ENCODE measurements at regions not wholly inside any gene's neighbourhood (a gene's known extent, or its start where the extent isn't known, plus 50 kb on each side); places are given as distances from the start of the nearest gene placed in this dataset.

- Histone ChIP-seq H3K9me3 (ENCODE audit: low read depth) (no peaks in the 10 kb centered on the region), H3K36me3 (no peaks in the 10 kb centered on the region), H3K27me3 (no peaks in the 10 kb centered on the region), H3K4me3 (no peak overlapping the region), H3K27ac (no peak overlapping the region), H3K4me1 (ENCODE audit: low read depth) (no peaks in the 10 kb centered on the region)
- TF ChIP-seq CTCF (IDR thresholded peaks at IDR 0.05; ENCODE audit: low read depth, low read length), result no peak
- no peak for DNase-seq (ENCODE audit: low read depth in 1 of 2, low spot score in 1 of 2)
These were observed 141.1 kb downstream of the SOCS6 start for GRCh38 chr18:70429847-70430500.

GRCh38 chr18:70428439-70428838 is 139.6 kb downstream of the SOCS6 start:
- Histone ChIP-seq H3K4me3 (no peak overlapping the region), H3K9me3 (ENCODE audit: low read depth) (no peaks in the 10 kb centered on the region), H3K27ac (no peak overlapping the region), H3K4me1 (ENCODE audit: low read depth) (no peaks in the 10 kb centered on the region), H3K27me3 (no peaks in the 10 kb centered on the region), H3K36me3 (no peaks in the 10 kb centered on the region)
- no peak for TF ChIP-seq CTCF (IDR thresholded peaks at IDR 0.05; ENCODE audit: low read depth, low read length)
- no peak for DNase-seq (ENCODE audit: low read depth in 1 of 2, low spot score in 1 of 2)

DNA sequence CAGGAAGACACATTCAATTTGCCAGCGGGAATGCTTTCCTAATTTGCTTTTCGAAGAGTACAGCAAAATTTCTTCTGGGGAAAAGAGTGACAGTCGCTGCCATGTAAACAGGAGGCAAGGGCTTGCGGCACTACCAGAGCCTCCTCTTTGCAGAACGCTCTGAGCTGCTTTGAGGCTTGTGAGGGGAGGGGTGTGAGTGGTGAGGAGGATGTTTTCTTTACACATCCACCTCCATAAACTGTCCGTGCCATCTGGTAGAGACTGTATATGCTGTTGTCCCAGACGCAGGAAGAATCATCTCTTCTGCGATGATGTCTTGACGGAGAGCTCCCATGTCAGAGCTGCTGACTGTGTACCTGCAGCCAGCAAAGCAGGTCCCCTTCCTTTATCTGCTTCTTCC is 138.0 kb downstream of the SOCS6 start:
- Histone ChIP-seq H3K27ac (no peak overlapping the region), H3K36me3 (no peaks in the 10 kb centered on the region), H3K27me3 (no peaks in the 10 kb centered on the region), H3K4me1 (ENCODE audit: low read depth) (peaks cover 9% of the 10 kb centered on the region), H3K4me3 (no peak overlapping the region), H3K9me3 (ENCODE audit: low read depth) (no peaks in the 10 kb centered on the region)
- no peak for TF ChIP-seq CTCF (IDR thresholded peaks at IDR 0.05; ENCODE audit: low read depth, low read length)
- no peak for DNase-seq (ENCODE audit: low read depth in 1 of 2, low spot score in 1 of 2)

GRCh38 chr18:70425236-70425635 is 136.4 kb downstream of the SOCS6 start:
- Histone ChIP-seq H3K4me1 (ENCODE audit: low read depth) (peaks cover 10% of the 10 kb centered on the region), H3K27me3 (no peaks in the 10 kb centered on the region), H3K36me3 (no peaks in the 10 kb centered on the region), H3K4me3 (no peak overlapping the region), H3K27ac (no peak overlapping the region), H3K9me3 (ENCODE audit: low read depth) (no peaks in the 10 kb centered on the region)
- DNase-seq (ENCODE audit: low read depth in 1 of 2, low spot score in 1 of 2), result no peak
- no peak for TF ChIP-seq CTCF (IDR thresholded peaks at IDR 0.05; ENCODE audit: low read depth, low read length)

DNA sequence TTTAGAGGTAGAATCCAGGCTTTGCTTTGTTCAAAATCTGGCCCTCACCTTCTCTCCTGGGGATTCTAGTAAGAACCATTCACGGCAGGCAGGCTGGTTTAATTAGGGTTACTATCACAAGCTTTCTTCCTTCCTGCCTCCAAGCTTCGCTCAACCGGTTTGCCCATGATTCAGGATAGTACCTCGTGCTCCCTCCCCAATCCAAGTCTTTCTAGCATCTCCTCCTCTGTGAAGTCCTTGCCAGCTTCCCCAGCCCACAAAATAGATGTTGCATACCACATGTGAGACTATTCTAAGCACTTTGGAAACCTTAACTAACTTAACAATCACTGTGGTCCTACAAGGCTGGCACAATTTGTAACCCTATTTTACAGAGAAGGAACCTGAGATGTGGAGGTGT is 135.1 kb downstream of the SOCS6 start:
- TF ChIP-seq CTCF (IDR thresholded peaks at IDR 0.05; ENCODE audit: low read depth, low read length), result no peak
- Histone ChIP-seq H3K4me3 (no peak overlapping the region), H3K4me1 (ENCODE audit: low read depth) (peaks cover 10% of the 10 kb centered on the region), H3K27ac (no peak overlapping the region), H3K27me3 (no peaks in the 10 kb centered on the region), H3K9me3 (ENCODE audit: low read depth) (no peaks in the 10 kb centered on the region), H3K36me3 (no peaks in the 10 kb centered on the region)
- peak in 1 of 2 donors; percentile 49 for DNase-seq (ENCODE audit: low read depth in 1 of 2, low spot score in 1 of 2)

All from cardiac muscle cell (in vitro differentiated cells and primary cell).